ENCODE measurements at regions not wholly inside any gene's neighbourhood (a gene's known extent, or its start where the extent isn't known, plus 50 kb on each side); places are given as distances from the start of the nearest gene placed in this dataset.

DNA sequence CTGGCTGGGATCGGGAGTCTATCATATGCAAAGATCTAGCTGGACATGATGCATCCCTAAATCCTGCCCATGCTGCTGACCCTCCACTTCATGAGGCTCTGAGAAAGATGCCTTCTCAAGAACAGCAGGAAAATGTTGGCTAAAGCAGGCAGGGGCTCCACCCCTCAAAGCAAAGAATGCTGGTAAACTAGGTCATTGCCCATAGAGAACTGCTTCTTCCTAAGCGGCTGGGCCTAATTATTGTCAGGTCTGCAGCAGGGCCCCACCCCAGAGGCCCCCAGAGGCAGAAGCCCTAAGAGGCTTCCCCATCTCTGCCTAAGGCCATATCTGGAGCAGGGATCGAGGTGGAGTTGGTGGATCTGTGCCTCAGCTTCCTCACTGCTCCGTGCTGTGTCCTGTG is 447.4 kb upstream of the PROK2 start:
- Histone ChIP-seq H3K9ac (ENCODE audit: low read depth, low read length, poor library complexity) (no peak overlapping the region), H2BK5ac (ENCODE audit: low read length) (no peak overlapping the region), H3K9me3 (replicated peaks in 1 of 2; ENCODE audit: control insufficient read depth in 2 of 2, insufficient read depth in 1 of 2, low read depth in 1 of 2, low read length in 2 of 2) (peaks cover 0 to 5% of the 10 kb centered on the region in 2 donors), H2AK5ac (ENCODE audit: low read depth, low read length) (no peak overlapping the region), H3K4ac (ENCODE audit: low read length) (no peak overlapping the region), H2AFZ (ENCODE audit: low read length) (no peak overlapping the region), H3K18ac (ENCODE audit: low read length) (no peak overlapping the region), H4K91ac (ENCODE audit: low read depth, low read length, poor library complexity) (no peak overlapping the region), H3K4me3 (ENCODE audit: low read length in 2 of 2) (peak overlapping the region in 1 of 2 donors; percentile 41), H2BK120ac (ENCODE audit: low read depth, low read length) (no peak overlapping the region), H3K36me3 (replicated peaks in 1 of 2; ENCODE audit: control insufficient read depth in 2 of 2, insufficient read depth in 2 of 2, low read length in 2 of 2) (no peaks in the 10 kb centered on the region), H3K4me1 (ENCODE audit: control insufficient read depth in 2 of 2, insufficient read depth in 1 of 2, low read depth in 1 of 2, low read length in 2 of 2) (peaks cover 0 to 1% of the 10 kb centered on the region in 2 donors), H2BK15ac (ENCODE audit: low read length) (no peak overlapping the region), H3K79me1 (ENCODE audit: low read depth, low read length) (no peaks in the 10 kb centered on the region), H3K27me3 (ENCODE audit: control insufficient read depth in 3 of 3, insufficient read depth in 3 of 3, low read depth in 1 of 3, low read length in 3 of 3) (no peaks in the 10 kb centered on the region), H3K27ac (replicated peaks; ENCODE audit: low read length) (no peak overlapping the region), H3K23ac (ENCODE audit: low read depth, low read length, poor library complexity) (no peak overlapping the region), H2BK12ac (ENCODE audit: low read length) (no peak overlapping the region), H4K8ac (ENCODE audit: low read depth, low read length) (no peak overlapping the region), H3K14ac (ENCODE audit: low read length) (no peak overlapping the region), H3K4me2 (ENCODE audit: insufficient read depth, low read length, poor library complexity, severe bottlenecking) (no peak overlapping the region)
- no peak for DNase-seq (ENCODE audit: low spot score)
- WGBS, 2 donors (ENCODE audit: extremely low coverage in 2 of 2, insufficient read length in 2 of 2, insufficient replicate concordance in 1 of 2) = no CpG with 5 or more reads among the region's 4 CpGs

DNA sequence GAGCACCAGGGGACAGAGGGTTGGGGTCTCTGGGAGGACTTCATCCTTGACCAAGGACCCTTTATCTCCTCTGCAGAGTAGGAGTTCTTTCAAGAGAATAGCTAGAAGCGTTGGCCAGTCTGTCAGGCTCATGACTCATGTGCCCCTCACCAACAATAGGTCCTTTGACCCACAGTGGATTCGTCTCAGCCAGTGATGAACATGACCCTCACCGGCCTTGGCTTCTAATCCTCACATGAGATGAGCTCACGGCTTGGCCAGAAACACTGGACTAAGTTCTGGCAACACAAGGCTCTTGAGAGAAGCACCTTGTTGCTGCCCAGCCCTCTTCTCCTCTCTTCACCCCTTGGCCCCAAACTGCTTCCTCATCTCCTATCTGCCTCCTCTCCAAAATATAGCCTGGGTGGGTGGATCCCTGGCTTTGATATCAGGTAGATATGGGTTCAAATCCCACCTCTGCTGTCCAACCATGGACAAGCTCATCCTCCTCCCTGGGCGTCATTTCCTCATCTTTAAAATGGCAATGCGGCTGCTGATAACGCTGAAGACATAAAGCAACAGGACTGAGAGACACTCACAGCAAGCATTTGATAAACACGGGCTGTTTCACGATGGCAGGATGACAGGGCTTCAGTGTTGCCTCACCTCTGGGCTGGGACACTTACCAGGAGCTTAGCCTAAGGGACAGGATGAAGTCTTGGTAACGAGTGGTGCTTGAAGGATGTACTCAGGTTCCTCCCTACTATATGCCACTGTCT is 446.7 kb upstream of the PROK2 start:
- Histone ChIP-seq H3K27ac (replicated peaks; ENCODE audit: low read length) (no peak overlapping the region), H2BK5ac (ENCODE audit: low read length) (no peak overlapping the region), H3K4ac (ENCODE audit: low read length) (no peak overlapping the region), H3K36me3 (replicated peaks in 1 of 2; ENCODE audit: control insufficient read depth in 2 of 2, insufficient read depth in 2 of 2, low read length in 2 of 2) (no peaks in the 10 kb centered on the region), H3K4me1 (ENCODE audit: control insufficient read depth in 2 of 2, insufficient read depth in 1 of 2, low read depth in 1 of 2, low read length in 2 of 2) (peaks cover 0 to 1% of the 10 kb centered on the region in 2 donors), H2BK120ac (ENCODE audit: low read depth, low read length) (no peak overlapping the region), H3K27me3 (ENCODE audit: control insufficient read depth in 3 of 3, insufficient read depth in 3 of 3, low read depth in 1 of 3, low read length in 3 of 3) (no peaks in the 10 kb centered on the region), H4K8ac (ENCODE audit: low read depth, low read length) (no peak overlapping the region), H2AFZ (ENCODE audit: low read length) (no peak overlapping the region), H2AK5ac (ENCODE audit: low read depth, low read length) (no peak overlapping the region), H4K91ac (ENCODE audit: low read depth, low read length, poor library complexity) (no peak overlapping the region), H2BK12ac (ENCODE audit: low read length) (no peak overlapping the region), H3K9ac (ENCODE audit: low read depth, low read length, poor library complexity) (no peak overlapping the region), H3K79me1 (ENCODE audit: low read depth, low read length) (no peaks in the 10 kb centered on the region), H3K4me2 (ENCODE audit: insufficient read depth, low read length, poor library complexity, severe bottlenecking) (no peak overlapping the region), H2BK15ac (ENCODE audit: low read length) (no peak overlapping the region), H3K4me3 (ENCODE audit: low read length in 2 of 2) (no peak overlapping the region), H3K23ac (ENCODE audit: low read depth, low read length, poor library complexity) (no peak overlapping the region), H3K14ac (ENCODE audit: low read length) (no peak overlapping the region), H3K9me3 (replicated peaks in 1 of 2; ENCODE audit: control insufficient read depth in 2 of 2, insufficient read depth in 1 of 2, low read depth in 1 of 2, low read length in 2 of 2) (peaks cover 0 to 5% of the 10 kb centered on the region in 2 donors), H3K18ac (ENCODE audit: low read length) (no peak overlapping the region)
- WGBS, 2 donors (ENCODE audit: extremely low coverage in 2 of 2, insufficient read length in 2 of 2, insufficient replicate concordance in 1 of 2) = no CpG with 5 or more reads among the region's 10 CpGs
- DNase-seq (ENCODE audit: low spot score) = no peak

DNA sequence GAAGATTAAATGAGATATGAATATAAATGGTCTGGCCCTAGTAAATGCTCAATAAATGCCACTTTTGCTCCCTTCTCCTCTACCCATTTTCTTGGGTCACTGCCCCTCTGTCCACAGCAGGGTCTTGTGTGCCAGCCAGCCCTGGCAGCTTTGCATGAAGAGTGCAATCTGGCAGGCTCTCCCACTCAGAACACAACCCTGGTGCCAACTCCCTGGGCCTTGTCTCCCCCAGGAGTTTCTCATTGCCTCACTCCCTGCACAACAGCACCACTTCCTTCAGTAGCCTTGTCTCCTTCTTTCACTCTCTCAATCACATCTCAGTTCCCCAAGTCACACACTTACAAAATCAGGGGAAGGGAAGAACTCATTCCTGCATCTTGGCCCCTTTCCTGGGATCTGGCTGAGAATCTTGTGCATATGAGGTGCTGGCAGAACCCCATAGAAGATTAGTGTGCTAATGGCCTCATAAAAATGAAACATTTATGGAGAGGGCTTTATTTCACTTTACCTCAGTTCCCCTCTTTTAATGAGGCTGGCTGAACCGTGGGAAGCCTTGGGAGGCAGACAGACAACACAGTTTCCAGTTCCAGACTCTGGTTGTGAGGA is 445.9 kb upstream of the PROK2 start:
- no peak overlapping the region for H2BK5ac ChIP-seq (ENCODE audit: low read length)
- H3K18ac ChIP-seq (ENCODE audit: low read length) = no peak overlapping the region
- peaks cover 0 to 1% of the 10 kb centered on the region in 2 donors for H3K4me1 ChIP-seq (ENCODE audit: control insufficient read depth in 2 of 2, insufficient read depth in 1 of 2, low read depth in 1 of 2, low read length in 2 of 2)
- H2BK15ac ChIP-seq (ENCODE audit: low read length) = no peak overlapping the region
- H3K9me3 ChIP-seq (replicated peaks in 1 of 2; ENCODE audit: control insufficient read depth in 2 of 2, insufficient read depth in 1 of 2, low read depth in 1 of 2, low read length in 2 of 2) = peaks cover 0 to 5% of the 10 kb centered on the region in 2 donors
- WGBS, 2 donors (ENCODE audit: extremely low coverage in 2 of 2, insufficient read length in 2 of 2, insufficient replicate concordance in 1 of 2) = no CpG with 5 or more reads among the region's 1 CpG
- H3K4ac ChIP-seq (ENCODE audit: low read length) = no peak overlapping the region
- H2BK120ac ChIP-seq (ENCODE audit: low read depth, low read length) = no peak overlapping the region
- no peak overlapping the region for H3K9ac ChIP-seq (ENCODE audit: low read depth, low read length, poor library complexity)
- H3K4me2 ChIP-seq (ENCODE audit: insufficient read depth, low read length, poor library complexity, severe bottlenecking) = no peak overlapping the region
- H3K14ac ChIP-seq (ENCODE audit: low read length) = no peak overlapping the region
- no peaks in the 10 kb centered on the region for H3K27me3 ChIP-seq (ENCODE audit: control insufficient read depth in 3 of 3, insufficient read depth in 3 of 3, low read depth in 1 of 3, low read length in 3 of 3)
- no peak overlapping the region for H3K23ac ChIP-seq (ENCODE audit: low read depth, low read length, poor library complexity)
- no peak overlapping the region for H3K4me3 ChIP-seq (ENCODE audit: low read length in 2 of 2)
- no peak overlapping the region for H3K27ac ChIP-seq (replicated peaks; ENCODE audit: low read length)
- H2AK5ac ChIP-seq (ENCODE audit: low read depth, low read length) = no peak overlapping the region
- no peak for DNase-seq (ENCODE audit: low spot score)
- no peak overlapping the region for H4K8ac ChIP-seq (ENCODE audit: low read depth, low read length)
- H3K36me3 ChIP-seq (replicated peaks in 1 of 2; ENCODE audit: control insufficient read depth in 2 of 2, insufficient read depth in 2 of 2, low read length in 2 of 2) = no peaks in the 10 kb centered on the region
- no peak overlapping the region for H2AFZ ChIP-seq (ENCODE audit: low read length)
- H4K91ac ChIP-seq (ENCODE audit: low read depth, low read length, poor library complexity) = no peak overlapping the region
- no peaks in the 10 kb centered on the region for H3K79me1 ChIP-seq (ENCODE audit: low read depth, low read length)
- H2BK12ac ChIP-seq (ENCODE audit: low read length) = no peak overlapping the region

DNA sequence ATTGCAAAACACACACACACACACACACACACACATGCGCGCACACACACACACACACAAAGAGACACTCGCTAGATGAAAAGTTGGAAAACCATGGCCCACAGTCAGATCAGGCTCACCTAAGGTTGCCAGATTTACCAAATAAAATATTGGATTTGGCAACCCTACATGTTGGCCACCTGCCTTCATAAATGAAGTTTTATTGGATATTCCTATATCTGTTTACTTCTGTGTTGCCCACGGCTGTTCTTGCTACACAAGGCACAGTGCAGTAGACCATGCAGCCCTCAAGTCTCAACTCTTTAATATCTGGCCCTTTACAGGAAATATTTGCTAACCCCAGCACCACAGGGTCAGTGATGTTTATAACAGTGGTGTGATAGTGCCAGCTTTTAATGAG is 445.0 kb upstream of the PROK2 start:
- Histone ChIP-seq H3K14ac (ENCODE audit: low read length) (no peak overlapping the region), H4K91ac (ENCODE audit: low read depth, low read length, poor library complexity) (no peak overlapping the region)

More for the DNA sequence above, 445.0 kb upstream of the PROK2 start:
- WGBS, 2 donors (ENCODE audit: extremely low coverage in 2 of 2, insufficient read length in 2 of 2, insufficient replicate concordance in 1 of 2) = no CpG with 5 or more reads among the region's 4 CpGs
- Histone ChIP-seq H2BK15ac (ENCODE audit: low read length) (no peak overlapping the region), H4K8ac (ENCODE audit: low read depth, low read length) (no peak overlapping the region), H3K4me1 (ENCODE audit: control insufficient read depth in 2 of 2, insufficient read depth in 1 of 2, low read depth in 1 of 2, low read length in 2 of 2) (peaks cover 0 to 1% of the 10 kb centered on the region in 2 donors), H3K36me3 (replicated peaks in 1 of 2; ENCODE audit: control insufficient read depth in 2 of 2, insufficient read depth in 2 of 2, low read length in 2 of 2) (no peaks in the 10 kb centered on the region), H3K27me3 (ENCODE audit: control insufficient read depth in 3 of 3, insufficient read depth in 3 of 3, low read depth in 1 of 3, low read length in 3 of 3) (no peaks in the 10 kb centered on the region), H3K23ac (ENCODE audit: low read depth, low read length, poor library complexity) (no peak overlapping the region), H3K4me2 (ENCODE audit: insufficient read depth, low read length, poor library complexity, severe bottlenecking) (no peak overlapping the region), H3K4me3 (ENCODE audit: low read length in 2 of 2) (no peak overlapping the region), H3K79me1 (ENCODE audit: low read depth, low read length) (no peaks in the 10 kb centered on the region), H3K18ac (ENCODE audit: low read length) (no peak overlapping the region), H3K27ac (replicated peaks; ENCODE audit: low read length) (no peak overlapping the region), H2BK120ac (ENCODE audit: low read depth, low read length) (no peak overlapping the region), H2BK12ac (ENCODE audit: low read length) (no peak overlapping the region), H3K4ac (ENCODE audit: low read length) (no peak overlapping the region), H2AFZ (ENCODE audit: low read length) (no peak overlapping the region), H2AK5ac (ENCODE audit: low read depth, low read length) (no peak overlapping the region), H3K9ac (ENCODE audit: low read depth, low read length, poor library complexity) (no peak overlapping the region), H2BK5ac (ENCODE audit: low read length) (no peak overlapping the region), H3K9me3 (replicated peaks in 1 of 2; ENCODE audit: control insufficient read depth in 2 of 2, insufficient read depth in 1 of 2, low read depth in 1 of 2, low read length in 2 of 2) (peaks cover 5 to 7% of the 10 kb centered on the region in 2 donors)
- no peak for DNase-seq (ENCODE audit: low spot score)

All from neuronal stem cell (in vitro differentiated cells).